ENCODE measurements at regions not wholly inside any gene's neighbourhood (a gene's known extent, or its start where the extent isn't known, plus 50 kb on each side); places are given as distances from the start of the nearest gene placed in this dataset.

DNA sequence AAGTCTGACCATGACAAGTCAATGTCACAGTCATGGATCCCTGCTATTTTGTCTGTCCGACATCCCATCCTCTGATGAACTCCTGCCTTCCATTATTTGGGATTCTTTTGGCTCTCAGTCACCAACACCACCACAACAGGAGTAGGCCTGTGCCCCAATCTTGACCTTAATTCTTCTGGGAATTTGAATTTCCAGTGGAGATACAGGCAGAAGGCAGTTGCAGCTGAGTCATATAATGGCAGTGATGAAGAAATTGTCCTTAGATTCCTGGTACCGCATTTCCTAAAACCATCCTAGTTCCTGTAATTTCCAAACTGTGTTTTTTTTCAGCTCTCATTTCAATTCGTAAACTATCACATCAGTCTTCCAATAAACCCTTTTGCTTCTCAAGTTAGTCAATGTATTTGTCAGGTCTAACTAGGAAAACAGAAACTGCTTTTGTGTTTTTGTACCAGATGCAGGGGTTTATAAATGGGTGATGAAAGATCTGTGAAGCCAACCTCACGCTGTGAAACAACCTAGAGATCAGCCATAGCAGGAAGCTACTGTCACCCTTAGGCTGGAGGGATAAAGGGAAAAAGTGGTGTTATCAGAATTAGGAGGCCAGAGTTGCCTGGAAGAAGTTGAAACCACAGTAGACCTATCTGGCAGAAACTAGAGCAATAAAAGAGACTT, 126.3 kb upstream of the TMEM108 start:
- H3K4me1 ChIP-seq (ENCODE audit: control insufficient read depth in 1 of 2, low read depth in 2 of 2) = no peaks in the 10 kb centered on the region
- DNase-seq (ENCODE audit: low spot score) (no peak), ATAC-seq (ENCODE audit: insufficient number of reproducible peaks, low FRiP score, low read depth) (no peak)
- no peak overlapping the region for H3K4me3 ChIP-seq
- no peaks in the 10 kb centered on the region for H3K9me3 ChIP-seq
- H3K27ac ChIP-seq = no peak overlapping the region
- TF ChIP-seq, protein P1, sequence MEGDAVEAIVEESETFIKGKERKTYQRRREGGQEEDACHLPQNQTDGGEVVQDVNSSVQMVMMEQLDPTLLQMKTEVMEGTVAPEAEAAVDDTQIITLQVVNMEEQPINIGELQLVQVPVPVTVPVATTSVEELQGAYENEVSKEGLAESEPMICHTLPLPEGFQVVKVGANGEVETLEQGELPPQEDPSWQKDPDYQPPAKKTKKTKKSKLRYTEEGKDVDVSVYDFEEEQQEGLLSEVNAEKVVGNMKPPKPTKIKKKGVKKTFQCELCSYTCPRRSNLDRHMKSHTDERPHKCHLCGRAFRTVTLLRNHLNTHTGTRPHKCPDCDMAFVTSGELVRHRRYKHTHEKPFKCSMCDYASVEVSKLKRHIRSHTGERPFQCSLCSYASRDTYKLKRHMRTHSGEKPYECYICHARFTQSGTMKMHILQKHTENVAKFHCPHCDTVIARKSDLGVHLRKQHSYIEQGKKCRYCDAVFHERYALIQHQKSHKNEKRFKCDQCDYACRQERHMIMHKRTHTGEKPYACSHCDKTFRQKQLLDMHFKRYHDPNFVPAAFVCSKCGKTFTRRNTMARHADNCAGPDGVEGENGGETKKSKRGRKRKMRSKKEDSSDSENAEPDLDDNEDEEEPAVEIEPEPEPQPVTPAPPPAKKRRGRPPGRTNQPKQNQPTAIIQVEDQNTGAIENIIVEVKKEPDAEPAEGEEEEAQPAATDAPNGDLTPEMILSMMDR (IDR thresholded peaks at IDR 0.05) = no peak
- no peaks in the 10 kb centered on the region for H3K27me3 ChIP-seq (replicated peaks; ENCODE audit: insufficient read depth)
- H3K36me3 ChIP-seq = no peaks in the 10 kb centered on the region

DNA sequence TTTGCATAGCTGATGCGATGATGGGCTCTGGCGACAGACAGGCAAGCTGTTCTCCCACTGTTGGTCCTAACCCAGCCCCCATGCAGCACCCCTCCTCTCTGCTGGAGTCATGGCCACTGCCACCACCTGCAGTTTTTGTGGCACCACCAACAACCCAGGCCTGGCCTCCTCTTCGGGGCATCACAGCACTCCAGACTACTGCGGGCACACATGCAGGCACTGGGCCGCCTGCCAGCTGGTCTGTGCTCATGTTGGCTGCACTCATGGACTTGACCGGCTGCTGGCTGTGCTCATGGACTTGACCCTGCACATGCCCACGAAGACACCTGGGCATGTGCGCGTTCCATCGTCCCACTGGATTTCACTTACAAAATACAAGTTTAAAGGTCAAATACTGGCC, 130.9 kb upstream of the TMEM108 start:
- no peak for ATAC-seq (ENCODE audit: insufficient number of reproducible peaks, low FRiP score, low read depth)
- no peaks in the 10 kb centered on the region for H3K9me3 ChIP-seq
- H3K27ac ChIP-seq = no peak overlapping the region
- TF ChIP-seq, protein P1 (IDR thresholded peaks at IDR 0.05) = no peak
- no peaks in the 10 kb centered on the region for H3K36me3 ChIP-seq
- no peak overlapping the region for H3K4me3 ChIP-seq
- H3K4me1 ChIP-seq (ENCODE audit: control insufficient read depth in 1 of 2, low read depth in 2 of 2) = no peaks in the 10 kb centered on the region
- no peaks in the 10 kb centered on the region for H3K27me3 ChIP-seq (replicated peaks; ENCODE audit: insufficient read depth)
- DNase-seq (ENCODE audit: low spot score) = no peak

GRCh38 chr3:132900481-132900880, 137.7 kb upstream of the TMEM108 start:
- Histone ChIP-seq H3K4me3 (no peak overlapping the region), H3K9me3 (no peaks in the 10 kb centered on the region), H3K4me1 (ENCODE audit: control insufficient read depth in 1 of 2, low read depth in 2 of 2) (no peaks in the 10 kb centered on the region), H3K27me3 (replicated peaks; ENCODE audit: insufficient read depth) (no peaks in the 10 kb centered on the region), H3K36me3 (no peaks in the 10 kb centered on the region), H3K27ac (no peak overlapping the region)
- ATAC-seq (ENCODE audit: insufficient number of reproducible peaks, low FRiP score, low read depth) (no peak), DNase-seq (ENCODE audit: low spot score) (no peak)
- TF ChIP-seq, protein P1 (IDR thresholded peaks at IDR 0.05) = no peak

- H3K36me3 ChIP-seq = no peaks in the 10 kb centered on the region
- no peak overlapping the region for H3K27ac ChIP-seq
- TF ChIP-seq, protein P1 (IDR thresholded peaks at IDR 0.05) = no peak
- no peak for ATAC-seq (ENCODE audit: insufficient number of reproducible peaks, low FRiP score, low read depth)
- no peaks in the 10 kb centered on the region for H3K27me3 ChIP-seq (replicated peaks; ENCODE audit: insufficient read depth)
- no peaks in the 10 kb centered on the region for H3K4me1 ChIP-seq (ENCODE audit: control insufficient read depth in 1 of 2, low read depth in 2 of 2)
- no peak for DNase-seq (ENCODE audit: low spot score)
- no peaks in the 10 kb centered on the region for H3K9me3 ChIP-seq
- H3K4me3 ChIP-seq = no peak overlapping the region
These were observed 140.1 kb upstream of the TMEM108 start for GRCh38 chr3:132898141-132898540.

DNA sequence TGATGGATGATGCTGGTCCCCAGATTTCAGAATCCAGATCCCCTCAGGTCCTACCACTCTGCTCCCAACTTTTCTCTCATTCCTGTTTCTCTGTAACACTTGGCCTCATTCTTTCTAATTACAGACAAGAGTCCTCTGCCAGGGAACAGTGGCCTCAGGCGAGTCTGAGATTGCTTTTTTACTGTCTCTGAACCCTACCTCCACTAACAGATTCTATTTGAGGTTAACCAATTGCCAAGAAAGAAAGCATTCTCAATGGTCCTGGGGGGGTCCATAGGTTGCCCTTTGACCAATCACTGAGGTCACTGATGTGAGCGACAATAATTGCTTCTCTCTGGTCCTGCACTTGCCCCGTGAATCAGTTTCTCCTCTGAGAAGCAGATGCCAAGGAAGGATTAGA, 145.2 kb upstream of the TMEM108 start:
- no peaks in the 10 kb centered on the region for H3K4me1 ChIP-seq (ENCODE audit: control insufficient read depth in 1 of 2, low read depth in 2 of 2)
- H3K36me3 ChIP-seq = no peaks in the 10 kb centered on the region
- no peak overlapping the region for H3K27ac ChIP-seq
- TF ChIP-seq, protein P1 (IDR thresholded peaks at IDR 0.05) = no peak
- H3K9me3 ChIP-seq = no peaks in the 10 kb centered on the region
- no peaks in the 10 kb centered on the region for H3K27me3 ChIP-seq (replicated peaks; ENCODE audit: insufficient read depth)
- H3K4me3 ChIP-seq = no peak overlapping the region
- DNase-seq (ENCODE audit: low spot score) = no peak
- ATAC-seq (ENCODE audit: insufficient number of reproducible peaks, low FRiP score, low read depth) = no peak
